ENCODE measurements at regions not wholly inside any gene's neighbourhood (a gene's known extent, or its start where the extent isn't known, plus 50 kb on each side); places are given as distances from the start of the nearest gene placed in this dataset.

- no peak overlapping the region for H3K27ac Mint-ChIP-seq
- no peak for TF ChIP-seq CTCF (IDR thresholded peaks at IDR 0.05)
- intact Hi-C loops (cut with micrococcal nuclease), result no loop called here
- no peaks in the 10 kb centered on the region for H3K36me3 Mint-ChIP-seq
- no CpG with 5 or more reads among the region's 1 CpG for whole genome bisulfite sequencing (ENCODE audit: insufficient coverage)
- Histone ChIP-seq H3K4me1 (ENCODE audit: control insufficient read depth in 1 of 2, insufficient read depth in 2 of 2, low read length in 2 of 2) (no peaks in the 10 kb centered on the region), H3K27ac (ENCODE audit: low read depth in 1 of 2, low read length in 2 of 2) (no peak overlapping the region), H3K4me3 (replicated peaks in 1 of 3; ENCODE audit: low read depth in 2 of 3, low read length in 3 of 3) (no peak overlapping the region), H3K79me2 (ENCODE audit: insufficient read depth, low read length) (no peaks in the 10 kb centered on the region), H3K27me3 (ENCODE audit: control insufficient read depth in 2 of 2, insufficient read depth in 2 of 2, low read length in 2 of 2) (no peaks in the 10 kb centered on the region), H2AFZ (ENCODE audit: insufficient read depth, low read depth, low read length, poor library complexity, severe bottlenecking) (no peak overlapping the region), H3K36me3 (replicated peaks in 1 of 2; ENCODE audit: control insufficient read depth in 1 of 2, insufficient read depth in 2 of 2, low read length in 2 of 2) (no peaks in the 10 kb centered on the region), H4K20me1 (ENCODE audit: insufficient read depth, low read length) (no peaks in the 10 kb centered on the region), H3K4me2 (replicated peaks; ENCODE audit: extremely low read depth, low read length, poor library complexity, severe bottlenecking) (no peak overlapping the region), H3K9me3 (replicated peaks in 1 of 2; ENCODE audit: control insufficient read depth in 1 of 2, insufficient read depth in 1 of 2, low read length in 2 of 2) (no peaks in the 10 kb centered on the region), H3K9ac (ENCODE audit: insufficient read depth, low read length, poor library complexity, severe bottlenecking) (no peak overlapping the region)
- DNase-seq, result no peak
- no peaks in the 10 kb centered on the region for H3K4me1 Mint-ChIP-seq
- H3K27me3 Mint-ChIP-seq (ENCODE audit: low read depth in 3 of 3), result no peaks in the 10 kb centered on the region
- H3K4me3 Mint-ChIP-seq, result no peak overlapping the region
- peaks cover 0 to 2% (median 0%) of the 10 kb centered on the region in 7 donors for H3K9me3 Mint-ChIP-seq
Measured at GRCh38 chr3:145942052-145942451, 218.9 kb downstream of the PLOD2 start.

GRCh38 chr3:145943952-145944351 is 217.0 kb downstream of the PLOD2 start:
- Mint-ChIP-seq H3K27ac (no peak overlapping the region), H3K36me3 (no peaks in the 10 kb centered on the region), H3K27me3 (ENCODE audit: low read depth in 3 of 3) (no peaks in the 10 kb centered on the region), H3K9me3 (peaks cover 0 to 5% (median 0%) of the 10 kb centered on the region in 7 donors), H3K4me3 (no peak overlapping the region), H3K4me1 (no peaks in the 10 kb centered on the region)
- H3K4me2 ChIP-seq (replicated peaks; ENCODE audit: extremely low read depth, low read length, poor library complexity, severe bottlenecking), result no peak overlapping the region
- no peak for TF ChIP-seq CTCF (IDR thresholded peaks at IDR 0.05)
- no peaks in the 10 kb centered on the region for H3K4me1 ChIP-seq (ENCODE audit: control insufficient read depth in 1 of 2, insufficient read depth in 2 of 2, low read length in 2 of 2)
- no peaks in the 10 kb centered on the region for H3K36me3 ChIP-seq (replicated peaks in 1 of 2; ENCODE audit: control insufficient read depth in 1 of 2, insufficient read depth in 2 of 2, low read length in 2 of 2)
- H3K9me3 ChIP-seq (replicated peaks in 1 of 2; ENCODE audit: control insufficient read depth in 1 of 2, insufficient read depth in 1 of 2, low read length in 2 of 2), result no peaks in the 10 kb centered on the region
- intact Hi-C loops (cut with micrococcal nuclease), result no loop called here
- H4K20me1 ChIP-seq (ENCODE audit: insufficient read depth, low read length), result no peaks in the 10 kb centered on the region
- no peak overlapping the region for H2AFZ ChIP-seq (ENCODE audit: insufficient read depth, low read depth, low read length, poor library complexity, severe bottlenecking)
- H3K79me2 ChIP-seq (ENCODE audit: insufficient read depth, low read length), result no peaks in the 10 kb centered on the region
- H3K4me3 ChIP-seq (replicated peaks in 1 of 3; ENCODE audit: low read depth in 2 of 3, low read length in 3 of 3), result no peak overlapping the region
- H3K9ac ChIP-seq (ENCODE audit: insufficient read depth, low read length, poor library complexity, severe bottlenecking), result no peak overlapping the region
- no peaks in the 10 kb centered on the region for H3K27me3 ChIP-seq (ENCODE audit: control insufficient read depth in 2 of 2, insufficient read depth in 2 of 2, low read length in 2 of 2)
- no CpG with 5 or more reads among the region's 2 CpGs for WGBS (ENCODE audit: insufficient coverage)
- no peak for DNase-seq
- no peak overlapping the region for H3K27ac ChIP-seq (ENCODE audit: low read depth in 1 of 2, low read length in 2 of 2)

All from CD14-positive monocyte (primary cell).